ENCODE measurements at regions not wholly inside any gene's neighbourhood (a gene's known extent, or its start where the extent isn't known, plus 50 kb on each side); places are given as distances from the start of the nearest gene placed in this dataset.

DNA sequence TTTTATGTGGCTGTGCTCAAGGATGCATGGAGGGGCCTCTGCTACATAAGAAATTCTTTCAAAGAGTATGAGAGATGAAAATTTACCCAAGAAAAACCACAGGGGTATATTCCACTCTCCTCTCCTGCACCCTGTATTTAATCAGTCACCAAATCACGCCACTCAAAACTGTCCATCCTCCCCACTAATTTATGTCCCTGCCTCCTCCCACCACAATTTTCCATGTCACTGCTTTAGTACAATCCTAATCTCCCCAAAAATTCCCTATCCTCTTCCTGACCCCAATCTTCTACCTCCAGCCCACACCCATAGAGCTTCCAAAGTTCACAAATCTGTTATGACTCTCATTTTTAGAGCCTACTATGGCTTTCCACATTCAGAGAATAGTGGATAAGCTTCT, 125.2 kb upstream of the CDH6 start:
- no peaks in the 10 kb centered on the region for H3K27me3 ChIP-seq
- no peaks in the 10 kb centered on the region for H3K9me3 ChIP-seq
- no peaks in the 10 kb centered on the region for H3K36me3 ChIP-seq
- H3K4me3 ChIP-seq, result no peak overlapping the region
- TF ChIP-seq, protein P1, sequence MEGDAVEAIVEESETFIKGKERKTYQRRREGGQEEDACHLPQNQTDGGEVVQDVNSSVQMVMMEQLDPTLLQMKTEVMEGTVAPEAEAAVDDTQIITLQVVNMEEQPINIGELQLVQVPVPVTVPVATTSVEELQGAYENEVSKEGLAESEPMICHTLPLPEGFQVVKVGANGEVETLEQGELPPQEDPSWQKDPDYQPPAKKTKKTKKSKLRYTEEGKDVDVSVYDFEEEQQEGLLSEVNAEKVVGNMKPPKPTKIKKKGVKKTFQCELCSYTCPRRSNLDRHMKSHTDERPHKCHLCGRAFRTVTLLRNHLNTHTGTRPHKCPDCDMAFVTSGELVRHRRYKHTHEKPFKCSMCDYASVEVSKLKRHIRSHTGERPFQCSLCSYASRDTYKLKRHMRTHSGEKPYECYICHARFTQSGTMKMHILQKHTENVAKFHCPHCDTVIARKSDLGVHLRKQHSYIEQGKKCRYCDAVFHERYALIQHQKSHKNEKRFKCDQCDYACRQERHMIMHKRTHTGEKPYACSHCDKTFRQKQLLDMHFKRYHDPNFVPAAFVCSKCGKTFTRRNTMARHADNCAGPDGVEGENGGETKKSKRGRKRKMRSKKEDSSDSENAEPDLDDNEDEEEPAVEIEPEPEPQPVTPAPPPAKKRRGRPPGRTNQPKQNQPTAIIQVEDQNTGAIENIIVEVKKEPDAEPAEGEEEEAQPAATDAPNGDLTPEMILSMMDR (IDR thresholded peaks at IDR 0.05), result no peak
- no peak for TF ChIP-seq POLR2A (IDR thresholded peaks at IDR 0.05)
- no peak for TF ChIP-seq EP300 (IDR thresholded peaks at IDR 0.05)
- no peak for TF ChIP-seq POLR2AphosphoS5 (IDR thresholded peaks at IDR 0.05)
- H3K4me1 ChIP-seq, result no peaks in the 10 kb centered on the region
- DNase-seq (ENCODE audit: low spot score in 2 of 2), result no peak
- no peak overlapping the region for H3K27ac ChIP-seq
- 80% methylated on average over 1 of the region's 1 CpG for WGBS

DNA sequence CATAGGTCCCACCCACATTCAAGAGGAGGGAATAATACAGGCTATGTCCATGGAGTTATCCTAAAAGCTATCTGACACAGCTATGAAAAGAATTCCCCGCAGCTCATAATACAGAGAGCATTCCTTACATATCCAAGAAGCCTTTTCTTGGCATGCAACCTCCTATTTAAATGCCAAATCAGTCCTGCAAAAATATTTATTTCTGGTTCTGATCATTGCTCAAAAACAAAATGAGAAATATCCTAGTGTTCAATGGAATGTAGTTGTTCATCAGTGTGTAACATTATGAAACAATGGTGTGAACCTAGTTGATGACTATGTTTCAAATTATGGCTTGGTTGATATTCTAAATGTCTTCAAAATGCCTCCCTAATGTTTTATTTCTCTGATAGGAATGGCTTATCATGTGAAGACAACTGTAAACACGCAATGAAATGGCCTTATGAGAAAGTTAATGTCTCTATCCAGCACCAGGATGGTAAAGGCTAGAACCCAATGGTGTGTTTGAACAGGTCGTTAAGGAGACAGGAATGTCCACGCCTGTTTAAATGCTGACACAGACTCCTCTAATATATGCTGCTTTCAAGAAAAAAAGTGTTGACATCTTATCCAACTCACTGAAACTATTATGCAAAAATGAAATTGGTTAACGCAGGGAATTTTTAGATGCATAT, 126.7 kb upstream of the CDH6 start:
- Histone ChIP-seq H3K4me3 (no peak overlapping the region), H3K9me3 (no peaks in the 10 kb centered on the region), H3K27me3 (no peaks in the 10 kb centered on the region), H3K4me1 (no peaks in the 10 kb centered on the region), H3K27ac (no peak overlapping the region), H3K36me3 (no peaks in the 10 kb centered on the region)
- no peak for DNase-seq (ENCODE audit: low spot score in 2 of 2)
- WGBS, result 43% methylated on average over 5 of the region's 5 CpGs
- no peak for TF ChIP-seq POLR2A (IDR thresholded peaks at IDR 0.05)
- TF ChIP-seq POLR2AphosphoS5 (IDR thresholded peaks at IDR 0.05), result no peak
- TF ChIP-seq, protein P1 (IDR thresholded peaks at IDR 0.05), result no peak
- no peak for TF ChIP-seq EP300 (IDR thresholded peaks at IDR 0.05)

DNA sequence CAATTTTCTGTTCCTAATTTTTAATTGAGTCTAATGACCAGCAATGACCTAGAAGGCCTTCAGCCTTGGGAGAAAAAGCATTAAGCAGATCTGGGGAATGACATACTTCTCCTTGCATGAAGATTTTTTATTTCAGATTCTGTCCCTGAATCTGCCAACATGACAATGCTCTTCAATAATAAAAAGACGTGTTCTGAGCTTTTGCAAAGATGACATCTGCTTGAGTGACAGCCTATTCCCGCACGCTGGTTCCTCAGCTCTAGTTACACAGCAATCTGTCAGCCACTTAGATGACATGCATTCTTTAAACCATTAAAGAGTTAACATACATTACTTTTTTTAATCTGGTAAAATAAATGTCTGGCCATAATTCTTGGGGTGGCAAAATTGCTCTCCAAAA, 129.3 kb upstream of the CDH6 start:
- Histone ChIP-seq H3K27ac (no peak overlapping the region), H3K27me3 (no peaks in the 10 kb centered on the region), H3K4me1 (no peaks in the 10 kb centered on the region), H3K9me3 (no peaks in the 10 kb centered on the region), H3K36me3 (no peaks in the 10 kb centered on the region), H3K4me3 (no peak overlapping the region)
- 67% methylated on average over 3 of the region's 3 CpGs for WGBS
- TF ChIP-seq EP300 (IDR thresholded peaks at IDR 0.05), result no peak
- TF ChIP-seq POLR2AphosphoS5 (IDR thresholded peaks at IDR 0.05), result no peak
- TF ChIP-seq, protein P1 (IDR thresholded peaks at IDR 0.05), result no peak
- TF ChIP-seq POLR2A (IDR thresholded peaks at IDR 0.05), result no peak
- no peak for DNase-seq (ENCODE audit: low spot score in 2 of 2)

DNA sequence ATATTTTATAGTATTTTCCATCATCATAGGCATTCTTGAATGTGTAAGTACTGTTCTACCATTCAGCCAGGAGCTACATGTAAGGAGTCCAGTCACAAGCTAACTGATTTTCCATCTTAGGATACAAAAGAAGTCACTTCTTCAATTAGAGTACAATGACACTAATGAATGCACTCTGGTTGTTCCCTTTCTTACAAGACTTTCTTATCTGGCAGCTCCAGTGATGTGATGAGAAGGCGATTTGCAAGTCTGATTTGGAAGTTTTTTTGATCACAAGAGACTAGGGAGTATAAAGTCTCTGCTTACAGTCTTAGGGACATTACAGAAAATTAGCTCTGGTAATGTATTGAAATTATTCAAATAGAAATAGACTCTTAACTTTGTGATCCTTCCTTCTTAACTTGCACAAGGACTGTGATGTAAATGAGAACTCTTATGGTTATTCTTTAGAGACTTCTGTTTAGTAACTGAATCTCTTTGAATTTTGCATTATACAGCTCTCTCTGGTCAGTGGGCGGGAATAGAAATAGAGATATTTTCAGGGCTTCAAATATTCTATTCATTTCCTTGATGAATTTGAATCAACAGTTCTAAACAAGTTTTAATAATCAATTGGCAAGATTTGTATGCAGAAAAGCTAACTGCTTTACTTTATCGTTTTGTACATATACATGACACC, 130.4 kb upstream of the CDH6 start:
- TF ChIP-seq EP300 (IDR thresholded peaks at IDR 0.05) (no peak), POLR2A (IDR thresholded peaks at IDR 0.05) (no peak), POLR2AphosphoS5 (IDR thresholded peaks at IDR 0.05) (no peak)
- TF ChIP-seq, protein P1 (IDR thresholded peaks at IDR 0.05), result no peak
- WGBS, result 75% methylated on average over 3 of the region's 3 CpGs
- no peaks in the 10 kb centered on the region for H3K27me3 ChIP-seq
- no peak overlapping the region for H3K4me3 ChIP-seq
- no peak for DNase-seq (ENCODE audit: low spot score in 2 of 2)
- no peak overlapping the region for H3K27ac ChIP-seq
- no peaks in the 10 kb centered on the region for H3K36me3 ChIP-seq
- no peaks in the 10 kb centered on the region for H3K4me1 ChIP-seq
- no peaks in the 10 kb centered on the region for H3K9me3 ChIP-seq

DNA sequence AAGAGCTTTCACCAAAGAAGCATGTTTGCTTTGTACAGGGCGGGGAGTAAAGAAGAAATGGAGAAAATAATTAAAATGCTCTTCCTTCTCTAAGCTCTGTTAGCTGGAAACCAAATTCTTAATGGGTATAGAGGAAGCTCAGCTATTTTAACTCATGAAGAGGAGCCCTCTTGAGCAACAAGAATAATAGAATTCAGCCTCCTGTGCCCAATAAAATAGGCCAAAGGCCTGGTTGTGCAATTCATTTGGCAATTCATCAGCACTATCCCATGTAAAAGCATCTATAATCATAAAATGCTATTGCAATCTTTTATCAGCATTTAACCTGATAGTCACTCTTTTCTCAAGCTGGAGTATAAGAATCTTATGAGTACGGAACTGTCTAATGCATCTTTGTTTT, 133.6 kb upstream of the CDH6 start:
- TF ChIP-seq, protein P1 (IDR thresholded peaks at IDR 0.05), result no peak
- TF ChIP-seq POLR2A (IDR thresholded peaks at IDR 0.05) (no peak), EP300 (IDR thresholded peaks at IDR 0.05) (no peak), POLR2AphosphoS5 (IDR thresholded peaks at IDR 0.05) (no peak)
- Histone ChIP-seq H3K27ac (no peak overlapping the region), H3K4me1 (no peaks in the 10 kb centered on the region), H3K9me3 (no peaks in the 10 kb centered on the region), H3K36me3 (no peaks in the 10 kb centered on the region), H3K27me3 (no peaks in the 10 kb centered on the region), H3K4me3 (no peak overlapping the region)
- no peak for DNase-seq (ENCODE audit: low spot score in 2 of 2)
- 77% methylated on average over 2 of the region's 2 CpGs for WGBS
